SU-DHL-6 (cell line): ENCODE measurements at regions not wholly inside any gene's neighbourhood (a gene's known extent, or its start where the extent isn't known, plus 50 kb on each side); places are given as distances from the start of the nearest gene placed in this dataset.

Source experiments
- H2AFZ ChIP-seq: fragments of 200-600 bp; sonication (generic); 2 replicates; pipeline ENCODE4 v1.6.1; 2014; ENCODE audit warnings: low read depth, mild to moderate bottlenecking, moderate library complexity, mixed read lengths, antibody characterized with exemption, low read length; ENCODE audit not compliant: severe bottlenecking
- H3F3A ChIP-seq: fragments of 200-600 bp; shearing (Covaris generic); 2 replicates; pipeline ENCODE4 v1.6.0; 2016; ENCODE audit warnings: antibody characterized with exemption, mild to moderate bottlenecking; ENCODE audit not compliant: insufficient read depth
- H3K27ac ChIP-seq: fragments of 200-600 bp; sonication (generic); 2 replicates; pipeline ENCODE4 v1.5.1; 2016; ENCODE audit warnings: low read depth, mild to moderate bottlenecking, low read length, moderate library complexity, mixed read lengths
- H3K27me3 ChIP-seq: fragments of 200-600 bp; sonication (generic), shearing (Covaris generic); 2 replicates; pipeline ENCODE4 v1.6.0; 2014; ENCODE audit warnings: mild to moderate bottlenecking, low read length
- H3K36me3 ChIP-seq: fragments of 200-600 bp; sonication (generic); 2 replicates; pipeline ENCODE4 v1.6.1; 2014; ENCODE audit warnings: mild to moderate bottlenecking, low read length, mixed read lengths
- H3K4me2 ChIP-seq: fragments of 300-600, 200-600 bp; shearing (Covaris generic), sonication (generic); 2 replicates; pipeline ENCODE4 v1.6.0; 2014; ENCODE audit warnings: low read length, low read depth, mild to moderate bottlenecking; ENCODE audit not compliant: poor library complexity, severe bottlenecking
- H3K4me3 ChIP-seq: fragments of 200-600 bp; sonication (generic); 2 replicates; pipeline ENCODE4 v1.5.1; 2014; ENCODE audit warnings: antibody characterized with exemption, low read length, mild to moderate bottlenecking, mixed read lengths; ENCODE audit not compliant: insufficient read depth, poor library complexity, severe bottlenecking
- H3K79me2 ChIP-seq: fragments of 200-600 bp; sonication (generic); 2 replicates; pipeline ENCODE4 v1.6.1; 2014; ENCODE audit warnings: mild to moderate bottlenecking, low read length, moderate library complexity; ENCODE audit not compliant: insufficient read depth
- H3K9ac ChIP-seq: fragments of 200-600 bp; sonication (generic); 2 replicates; pipeline ENCODE4 v1.7.0; 2014; ENCODE audit warnings: mild to moderate bottlenecking, low read length
- H3K9me2 ChIP-seq: fragments of 200-600 bp; sonication (generic); replicated peaks from 2 replicates; pipeline ENCODE4 v1.6.1; 2014; ENCODE audit warnings: low read length; ENCODE audit not compliant: insufficient read depth
- H3K9me3 ChIP-seq: fragments of 200-600 bp; sonication (generic); 2 replicates; pipeline ENCODE4 v1.6.1; 2014; ENCODE audit warnings: low read length, mixed read lengths; ENCODE audit not compliant: insufficient read depth
- H4K20me1 ChIP-seq: fragments of 200-600 bp; sonication (generic); 2 replicates; pipeline ENCODE4 v1.6.1; 2014; ENCODE audit warnings: low read depth, mild to moderate bottlenecking, antibody characterized with exemption, low read length, moderate library complexity, mixed read lengths
- EZH2phosphoT487 ChIP-seq: fragments of 200-600 bp; sonication (generic), shearing (Covaris generic); conservative IDR thresholded peaks from 2 replicates; pipeline ENCODE4 v1.6.1; 2018; ENCODE audit warnings: mild to moderate bottlenecking, antibody characterized with exemption, low read length, moderate library complexity, mixed read lengths
- TF ChIP-seq, protein P1 (sequence below): fragments of 200-600 bp; sonication (generic); IDR thresholded peaks from one replicate; pipeline ENCODE4 v1.5.1; 2017; ENCODE audit warnings: antibody characterized with exemption, mild to moderate bottlenecking, low read length, moderate library complexity; ENCODE audit not compliant: insufficient read depth, poor library complexity, severe bottlenecking

GRCh38 chr5:161216877-161217276, 329.6 kb downstream of the GABRB2 start:
- Histone ChIP-seq H3K4me3 (no peak overlapping the region), H3K9ac (no peak overlapping the region), H3K27me3 (no peaks in the 10 kb centered on the region), H2AFZ (no peak overlapping the region), H3K9me2 (0 out of 2 replicates have a peak, but pooled peaks cover 4% of the 10 kb centered on the region), H4K20me1 (no peaks in the 10 kb centered on the region), H3K9me3 (no peaks in the 10 kb centered on the region), H3F3A (no peaks in the 10 kb centered on the region), H3K79me2 (no peaks in the 10 kb centered on the region), H3K36me3 (no peaks in the 10 kb centered on the region), H3K27ac (no peak overlapping the region), H3K4me2 (no peak overlapping the region)
- TF ChIP-seq, protein P1, sequence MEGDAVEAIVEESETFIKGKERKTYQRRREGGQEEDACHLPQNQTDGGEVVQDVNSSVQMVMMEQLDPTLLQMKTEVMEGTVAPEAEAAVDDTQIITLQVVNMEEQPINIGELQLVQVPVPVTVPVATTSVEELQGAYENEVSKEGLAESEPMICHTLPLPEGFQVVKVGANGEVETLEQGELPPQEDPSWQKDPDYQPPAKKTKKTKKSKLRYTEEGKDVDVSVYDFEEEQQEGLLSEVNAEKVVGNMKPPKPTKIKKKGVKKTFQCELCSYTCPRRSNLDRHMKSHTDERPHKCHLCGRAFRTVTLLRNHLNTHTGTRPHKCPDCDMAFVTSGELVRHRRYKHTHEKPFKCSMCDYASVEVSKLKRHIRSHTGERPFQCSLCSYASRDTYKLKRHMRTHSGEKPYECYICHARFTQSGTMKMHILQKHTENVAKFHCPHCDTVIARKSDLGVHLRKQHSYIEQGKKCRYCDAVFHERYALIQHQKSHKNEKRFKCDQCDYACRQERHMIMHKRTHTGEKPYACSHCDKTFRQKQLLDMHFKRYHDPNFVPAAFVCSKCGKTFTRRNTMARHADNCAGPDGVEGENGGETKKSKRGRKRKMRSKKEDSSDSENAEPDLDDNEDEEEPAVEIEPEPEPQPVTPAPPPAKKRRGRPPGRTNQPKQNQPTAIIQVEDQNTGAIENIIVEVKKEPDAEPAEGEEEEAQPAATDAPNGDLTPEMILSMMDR: no peak
- no peak for TF ChIP-seq EZH2phosphoT487

- H2AFZ ChIP-seq: no peak overlapping the region
- no peak overlapping the region for H3K4me3 ChIP-seq
- H3K9me2 ChIP-seq: no peaks in the 10 kb centered on the region; the same call in 1 of the 2 replicates
- no peaks in the 10 kb centered on the region for H3K36me3 ChIP-seq
- H3K79me2 ChIP-seq: no peaks in the 10 kb centered on the region
- no peaks in the 10 kb centered on the region for H3F3A ChIP-seq
- no peaks in the 10 kb centered on the region for H4K20me1 ChIP-seq
- no peaks in the 10 kb centered on the region for H3K27me3 ChIP-seq
- H3K4me2 ChIP-seq: no peak overlapping the region
- H3K9ac ChIP-seq: no peak overlapping the region
- H3K9me3 ChIP-seq: no peaks in the 10 kb centered on the region
- no peak overlapping the region for H3K27ac ChIP-seq
- TF ChIP-seq, protein P1: no peak
- TF ChIP-seq EZH2phosphoT487: no peak
Observed at GRCh38 chr5:161212123-161212712, 334.3 kb downstream of the GABRB2 start.

- Histone ChIP-seq H3K9me2 (no peaks in the 10 kb centered on the region), H3K27ac (no peak overlapping the region), H3F3A (no peaks in the 10 kb centered on the region), H3K27me3 (no peaks in the 10 kb centered on the region), H2AFZ (no peak overlapping the region), H3K4me3 (no peak overlapping the region), H3K9ac (no peak overlapping the region), H3K36me3 (0 out of 2 replicates have a peak, but pooled peaks cover 2% of the 10 kb centered on the region), H3K4me2 (no peak overlapping the region), H3K9me3 (no peaks in the 10 kb centered on the region), H3K79me2 (no peaks in the 10 kb centered on the region), H4K20me1 (no peaks in the 10 kb centered on the region)
- no peak for TF ChIP-seq EZH2phosphoT487
- TF ChIP-seq, protein P1: no peak
Observed at GRCh38 chr5:161201558-161201957, 345.0 kb downstream of the GABRB2 start.
